ENCODE measurements at regions not wholly inside any gene's neighbourhood (a gene's known extent, or its start where the extent isn't known, plus 50 kb on each side); places are given as distances from the start of the nearest gene placed in this dataset.
A peak's percentile ranks its signal among the peaks of the same experiment; 100 is the strongest.

DNA sequence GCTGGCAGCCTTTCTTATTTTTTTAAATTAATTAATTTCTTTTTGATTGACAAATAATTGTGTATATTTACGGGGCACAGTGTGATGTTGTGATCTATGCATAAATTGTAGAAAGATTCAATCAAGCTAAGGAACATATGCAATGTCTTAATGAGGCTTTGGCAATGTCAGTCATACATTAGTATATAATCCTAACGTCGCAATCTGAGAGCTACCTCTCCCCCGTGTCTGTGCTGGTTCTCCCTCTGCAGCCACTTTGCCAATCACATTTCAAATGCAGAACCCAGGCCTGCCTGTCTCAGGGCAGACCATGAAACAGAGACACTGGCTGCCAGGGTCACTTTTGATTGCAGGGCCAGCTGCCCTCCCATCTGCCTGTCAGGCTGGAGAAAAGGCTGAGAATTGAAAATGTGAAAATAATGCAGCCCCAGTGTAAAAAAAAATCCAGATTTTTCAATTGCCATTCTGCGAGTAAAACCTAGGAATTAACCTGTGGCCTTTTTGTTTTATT is 56.3 kb downstream of the SLC24A2 start:
- Histone ChIP-seq H3K4me3 (ENCODE audit: low read depth, low read length) (no peak overlapping the region), H3K27me3 (replicated peaks) (no peaks in the 10 kb centered on the region), H3K36me3 (replicated peaks) (no peaks in the 10 kb centered on the region), H3K27ac (no peak overlapping the region)
- no peak for DNase-seq
- TF ChIP-seq, protein P1, sequence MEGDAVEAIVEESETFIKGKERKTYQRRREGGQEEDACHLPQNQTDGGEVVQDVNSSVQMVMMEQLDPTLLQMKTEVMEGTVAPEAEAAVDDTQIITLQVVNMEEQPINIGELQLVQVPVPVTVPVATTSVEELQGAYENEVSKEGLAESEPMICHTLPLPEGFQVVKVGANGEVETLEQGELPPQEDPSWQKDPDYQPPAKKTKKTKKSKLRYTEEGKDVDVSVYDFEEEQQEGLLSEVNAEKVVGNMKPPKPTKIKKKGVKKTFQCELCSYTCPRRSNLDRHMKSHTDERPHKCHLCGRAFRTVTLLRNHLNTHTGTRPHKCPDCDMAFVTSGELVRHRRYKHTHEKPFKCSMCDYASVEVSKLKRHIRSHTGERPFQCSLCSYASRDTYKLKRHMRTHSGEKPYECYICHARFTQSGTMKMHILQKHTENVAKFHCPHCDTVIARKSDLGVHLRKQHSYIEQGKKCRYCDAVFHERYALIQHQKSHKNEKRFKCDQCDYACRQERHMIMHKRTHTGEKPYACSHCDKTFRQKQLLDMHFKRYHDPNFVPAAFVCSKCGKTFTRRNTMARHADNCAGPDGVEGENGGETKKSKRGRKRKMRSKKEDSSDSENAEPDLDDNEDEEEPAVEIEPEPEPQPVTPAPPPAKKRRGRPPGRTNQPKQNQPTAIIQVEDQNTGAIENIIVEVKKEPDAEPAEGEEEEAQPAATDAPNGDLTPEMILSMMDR (IDR thresholded peaks at IDR 0.05; ENCODE audit: low read depth, low read length, missing control alignments), result no peak
- in situ Hi-C loops (cut with HindIII; ENCODE audit: low pct_ligation_motif_present, low sequenced_read_pairs), result no loop called here

DNA sequence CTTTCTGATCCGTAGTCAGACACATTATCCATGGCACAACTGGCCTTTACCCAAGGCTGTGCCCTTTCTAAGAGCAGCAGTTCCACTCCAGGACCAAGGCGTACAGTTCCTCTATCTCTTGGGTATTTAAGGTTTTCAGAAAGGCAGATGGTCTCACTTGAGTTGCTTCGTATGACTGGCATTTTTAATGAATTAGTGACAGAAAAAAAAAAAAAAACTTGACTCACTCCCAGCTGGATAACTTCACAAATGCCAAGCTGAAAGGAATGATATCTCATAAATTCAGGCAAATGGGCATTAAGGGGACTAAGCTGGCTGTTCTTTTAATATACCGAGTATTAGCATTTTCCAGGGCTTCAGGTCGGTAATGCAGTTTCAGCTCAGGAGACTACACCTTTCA is 60.7 kb downstream of the SLC24A2 start:
- Histone ChIP-seq H3K4me3 (ENCODE audit: low read depth, low read length) (no peak overlapping the region), H3K27ac (no peak overlapping the region), H3K27me3 (replicated peaks) (no peaks in the 10 kb centered on the region), H3K36me3 (replicated peaks) (no peaks in the 10 kb centered on the region)
- TF ChIP-seq, protein P1 (IDR thresholded peaks at IDR 0.05; ENCODE audit: low read depth, low read length, missing control alignments), result no peak
- in situ Hi-C loops (cut with HindIII; ENCODE audit: low pct_ligation_motif_present, low sequenced_read_pairs), result no loop called here
- no peak for DNase-seq

DNA sequence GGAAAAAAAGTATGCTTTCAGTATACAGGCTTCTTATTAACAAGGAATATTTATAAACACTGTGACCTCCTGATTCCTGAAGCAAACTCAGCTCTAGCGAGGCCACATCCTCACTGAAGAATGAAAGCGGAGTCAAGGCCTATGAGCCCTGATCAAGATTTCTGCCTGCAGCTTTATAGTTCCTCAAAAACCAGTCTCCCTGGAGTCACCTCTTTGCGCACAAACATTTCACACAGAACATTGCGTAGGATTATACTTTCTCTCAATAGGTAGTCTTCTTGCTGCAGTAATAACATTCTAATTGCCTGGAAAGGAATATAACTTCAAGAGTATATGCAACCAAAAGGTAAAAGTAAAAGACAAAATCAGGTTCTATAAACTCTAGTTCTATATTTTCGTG is 62.9 kb downstream of the SLC24A2 start:
- DNase-seq, result no peak
- no peaks in the 10 kb centered on the region for H3K36me3 ChIP-seq (replicated peaks)
- H3K27ac ChIP-seq, result no peak overlapping the region
- TF ChIP-seq, protein P1 (IDR thresholded peaks at IDR 0.05; ENCODE audit: low read depth, low read length, missing control alignments), result no peak
- no peaks in the 10 kb centered on the region for H3K27me3 ChIP-seq (replicated peaks)
- in situ Hi-C loops (cut with HindIII; ENCODE audit: low pct_ligation_motif_present, low sequenced_read_pairs), result no loop called here
- no peak overlapping the region for H3K4me3 ChIP-seq (ENCODE audit: low read depth, low read length)

DNA sequence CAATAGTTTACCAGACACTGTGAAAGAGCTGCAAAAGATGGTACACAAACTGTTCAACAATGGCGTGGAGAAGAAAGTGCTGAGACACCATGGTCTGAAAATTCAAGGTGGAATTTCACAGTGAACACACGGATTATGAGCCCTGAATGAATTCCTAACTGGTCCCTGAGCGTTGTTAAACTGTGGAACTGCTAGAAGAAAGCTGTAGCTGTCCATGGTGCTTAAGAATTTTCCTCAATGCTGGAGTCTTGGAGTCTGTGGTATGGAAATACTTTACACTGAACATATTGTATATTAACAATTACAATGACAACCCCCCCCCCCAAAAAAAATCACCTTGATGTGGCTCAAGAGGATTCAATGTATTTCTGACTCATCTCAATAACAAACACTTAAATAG is 68.5 kb downstream of the SLC24A2 start:
- Histone ChIP-seq H3K27ac (no peak overlapping the region), H3K27me3 (replicated peaks) (no peaks in the 10 kb centered on the region), H3K36me3 (replicated peaks) (no peaks in the 10 kb centered on the region), H3K4me3 (ENCODE audit: low read depth, low read length) (no peak overlapping the region)
- TF ChIP-seq, protein P1 (IDR thresholded peaks at IDR 0.05; ENCODE audit: low read depth, low read length, missing control alignments), result no peak
- in situ Hi-C loops (cut with HindIII; ENCODE audit: low pct_ligation_motif_present, low sequenced_read_pairs), result no loop called here
- peak; percentile 35 for DNase-seq

DNA sequence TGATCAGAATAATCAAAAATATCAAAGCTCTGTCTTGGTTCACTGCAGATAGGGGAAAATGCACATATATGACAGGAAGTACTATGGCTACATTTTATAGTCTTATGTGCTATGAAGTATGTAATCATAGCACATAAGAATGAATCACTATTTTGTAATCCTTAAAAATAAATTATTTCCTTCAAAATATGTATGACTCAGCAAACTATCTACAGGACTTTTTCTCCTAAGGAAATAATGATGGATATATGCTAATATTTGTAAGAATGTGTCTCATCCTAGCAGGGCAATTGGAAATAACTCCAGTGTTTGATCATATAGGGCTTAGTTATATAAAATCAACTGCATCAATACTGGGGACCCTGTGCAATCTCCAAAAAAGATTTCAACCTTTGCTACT is 85.1 kb downstream of the SLC24A2 start:
- TF ChIP-seq, protein P1 (IDR thresholded peaks at IDR 0.05; ENCODE audit: low read depth, low read length, missing control alignments), result no peak
- DNase-seq, result no peak
- H3K27ac ChIP-seq, result no peak overlapping the region
- no peak overlapping the region for H3K4me3 ChIP-seq (ENCODE audit: low read depth, low read length)
- no peaks in the 10 kb centered on the region for H3K36me3 ChIP-seq (replicated peaks)
- in situ Hi-C loops (cut with HindIII; ENCODE audit: low pct_ligation_motif_present, low sequenced_read_pairs), result no loop called here
- H3K27me3 ChIP-seq (replicated peaks), result no peaks in the 10 kb centered on the region

DNA sequence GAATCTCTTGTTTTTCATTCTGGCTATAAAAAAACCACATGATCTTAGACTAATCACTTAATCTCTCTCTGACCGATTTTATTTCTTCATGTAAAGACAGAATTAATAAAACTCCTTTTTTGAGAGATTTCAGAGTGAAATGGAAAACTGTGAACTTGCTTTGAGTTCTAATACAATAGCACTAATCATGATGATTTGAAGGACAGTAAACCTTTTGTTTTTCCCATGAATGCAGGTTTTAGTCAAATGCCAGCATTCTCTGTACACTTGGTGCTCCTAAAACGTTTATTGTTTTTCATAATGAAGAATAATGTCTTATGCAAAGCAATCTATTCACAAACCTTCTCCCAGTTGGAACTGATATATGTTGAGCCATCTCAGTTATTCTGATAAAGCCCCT is 86.8 kb downstream of the SLC24A2 start:
- no peak overlapping the region for H3K27ac ChIP-seq
- H3K36me3 ChIP-seq (replicated peaks), result no peaks in the 10 kb centered on the region
- DNase-seq, result no peak
- H3K4me3 ChIP-seq (ENCODE audit: low read depth, low read length), result no peak overlapping the region
- TF ChIP-seq, protein P1 (IDR thresholded peaks at IDR 0.05; ENCODE audit: low read depth, low read length, missing control alignments), result no peak
- in situ Hi-C loops (cut with HindIII; ENCODE audit: low pct_ligation_motif_present, low sequenced_read_pairs), result no loop called here
- no peaks in the 10 kb centered on the region for H3K27me3 ChIP-seq (replicated peaks)

All from brain microvascular endothelial cell (primary cell).